ENCODE measurements at regions not wholly inside any gene's neighbourhood (a gene's known extent, or its start where the extent isn't known, plus 50 kb on each side); places are given as distances from the start of the nearest gene placed in this dataset.

GRCh38 chr5:105953616-105954015 lies 1717.1 kb downstream of the EFNA5 start:
- no peak for TF ChIP-seq CTCF (IDR thresholded peaks at IDR 0.05; ENCODE audit: unreplicated experiment)
- intact Hi-C loops (cut with micrococcal nuclease; ENCODE audit: unreplicated experiment), result no loop called here
- H3K36me3 Mint-ChIP-seq (ENCODE audit: insufficient read depth, unreplicated experiment), result no peaks in the 10 kb centered on the region
- CTCF ChIA-PET, result no interaction called here
- no peak overlapping the region for H3K4me3 Mint-ChIP-seq (ENCODE audit: low read depth, unreplicated experiment)
- peaks cover 12% of the 10 kb centered on the region for H3K4me1 Mint-ChIP-seq (ENCODE audit: low read depth, unreplicated experiment)
- no TSS peak for BruUV-seq (replicated peaks)
- no peak overlapping the region for H3K27ac Mint-ChIP-seq (ENCODE audit: unreplicated experiment)
- no peaks in the 10 kb centered on the region for H3K27me3 Mint-ChIP-seq (ENCODE audit: unreplicated experiment)
- no peak for DNase-seq
- no peaks in the 10 kb centered on the region for H3K9me3 Mint-ChIP-seq (ENCODE audit: low read depth, unreplicated experiment)

GRCh38 chr5:105952875-105953274 lies 1717.9 kb downstream of the EFNA5 start:
- intact Hi-C loops (cut with micrococcal nuclease; ENCODE audit: unreplicated experiment), result no loop called here
- CTCF ChIA-PET, result no interaction called here
- H3K4me1 Mint-ChIP-seq (ENCODE audit: low read depth, unreplicated experiment), result peaks cover 12% of the 10 kb centered on the region
- H3K36me3 Mint-ChIP-seq (ENCODE audit: insufficient read depth, unreplicated experiment), result no peaks in the 10 kb centered on the region
- no peaks in the 10 kb centered on the region for H3K27me3 Mint-ChIP-seq (ENCODE audit: unreplicated experiment)
- no TSS peak for BruUV-seq (replicated peaks)
- no peaks in the 10 kb centered on the region for H3K9me3 Mint-ChIP-seq (ENCODE audit: low read depth, unreplicated experiment)
- H3K4me3 Mint-ChIP-seq (ENCODE audit: low read depth, unreplicated experiment), result no peak overlapping the region
- TF ChIP-seq CTCF (IDR thresholded peaks at IDR 0.05; ENCODE audit: unreplicated experiment), result no peak
- no peak overlapping the region for H3K27ac Mint-ChIP-seq (ENCODE audit: unreplicated experiment)
- no peak for DNase-seq

- intact Hi-C loops (cut with micrococcal nuclease; ENCODE audit: unreplicated experiment), result no loop called here
- TF ChIP-seq CTCF (IDR thresholded peaks at IDR 0.05; ENCODE audit: unreplicated experiment), result no peak
- BruUV-seq (replicated peaks), result no TSS peak
- H3K27me3 Mint-ChIP-seq (ENCODE audit: unreplicated experiment), result no peaks in the 10 kb centered on the region
- peaks cover 2% of the 10 kb centered on the region for H3K9me3 Mint-ChIP-seq (ENCODE audit: low read depth, unreplicated experiment)
- no peaks in the 10 kb centered on the region for H3K4me1 Mint-ChIP-seq (ENCODE audit: low read depth, unreplicated experiment)
- DNase-seq, result no peak
- H3K36me3 Mint-ChIP-seq (ENCODE audit: insufficient read depth, unreplicated experiment), result no peaks in the 10 kb centered on the region
- CTCF ChIA-PET, result no interaction called here
- no peak overlapping the region for H3K4me3 Mint-ChIP-seq (ENCODE audit: low read depth, unreplicated experiment)
- no peak overlapping the region for H3K27ac Mint-ChIP-seq (ENCODE audit: unreplicated experiment)
Observed at GRCh38 chr5:105947461-105947860, 1723.3 kb downstream of the EFNA5 start.

GRCh38 chr5:105945203-105945972 lies 1725.3 kb downstream of the EFNA5 start:
- no peak overlapping the region for H3K27ac Mint-ChIP-seq (ENCODE audit: unreplicated experiment)
- TF ChIP-seq CTCF (IDR thresholded peaks at IDR 0.05; ENCODE audit: unreplicated experiment), result no peak
- CTCF ChIA-PET, result interaction anchor here (0.6 to 0.7 kb wide), 2 partner anchors 368 to 464 kb away, joined by 3 read pairs; no protein-coding TSS in a partner anchor
- DNase-seq, result no peak
- no TSS peak for BruUV-seq (replicated peaks)
- no peaks in the 10 kb centered on the region for H3K4me1 Mint-ChIP-seq (ENCODE audit: low read depth, unreplicated experiment)
- no peak overlapping the region for H3K4me3 Mint-ChIP-seq (ENCODE audit: low read depth, unreplicated experiment)
- no peaks in the 10 kb centered on the region for H3K27me3 Mint-ChIP-seq (ENCODE audit: unreplicated experiment)
- H3K36me3 Mint-ChIP-seq (ENCODE audit: insufficient read depth, unreplicated experiment), result no peaks in the 10 kb centered on the region
- H3K9me3 Mint-ChIP-seq (ENCODE audit: low read depth, unreplicated experiment), result peaks cover 2% of the 10 kb centered on the region
- intact Hi-C loops (cut with micrococcal nuclease; ENCODE audit: unreplicated experiment), result no loop called here

Data from Calu3 (cell line).